ENCODE measurements at regions not wholly inside any gene's neighbourhood (a gene's known extent, or its start where the extent isn't known, plus 50 kb on each side); places are given as distances from the start of the nearest gene placed in this dataset.

DNA sequence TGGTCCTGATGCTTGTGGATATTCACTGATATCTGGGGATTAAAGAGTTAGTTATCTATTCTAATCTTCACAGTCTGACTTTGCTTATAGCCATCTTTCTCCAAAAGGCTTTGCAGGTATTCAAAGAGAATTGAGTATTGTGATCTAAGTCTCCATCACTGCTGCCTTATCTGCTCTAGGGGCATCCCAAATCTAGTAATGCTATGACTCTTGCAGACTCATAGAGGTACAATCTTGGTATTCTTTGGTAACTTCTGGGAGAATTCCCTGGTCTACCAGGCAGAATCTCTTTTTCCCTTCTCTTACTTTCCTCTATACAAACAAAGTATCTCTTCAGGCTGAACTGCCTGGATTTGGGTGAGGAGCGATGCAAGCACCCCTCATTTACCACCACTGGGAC, 746.3 kb downstream of the JRKL start:
- in situ Hi-C loops (cut with MboI) (loop anchor here (10.0 kb wide), 1 partner anchor 671 kb away; no protein-coding TSS in a partner anchor), intact Hi-C loops (cut with micrococcal nuclease) (no loop called here)
- ChIA-PET POLR2A (no interaction called here), CTCF (ENCODE audit: low intra/inter-chr PET ratio) (no interaction called here)
- no peak for TF ChIP-seq ZNF24 (IDR thresholded peaks at IDR 0.05)
- no peak for TF ChIP-seq SRSF9 (IDR thresholded peaks at IDR 0.05; ENCODE audit: borderline replicate concordance, low read depth, low read length)
- TF ChIP-seq HCFC1 (IDR thresholded peaks at IDR 0.05; ENCODE audit: low read depth, low read length) = no peak
- TF ChIP-seq, protein P1, sequence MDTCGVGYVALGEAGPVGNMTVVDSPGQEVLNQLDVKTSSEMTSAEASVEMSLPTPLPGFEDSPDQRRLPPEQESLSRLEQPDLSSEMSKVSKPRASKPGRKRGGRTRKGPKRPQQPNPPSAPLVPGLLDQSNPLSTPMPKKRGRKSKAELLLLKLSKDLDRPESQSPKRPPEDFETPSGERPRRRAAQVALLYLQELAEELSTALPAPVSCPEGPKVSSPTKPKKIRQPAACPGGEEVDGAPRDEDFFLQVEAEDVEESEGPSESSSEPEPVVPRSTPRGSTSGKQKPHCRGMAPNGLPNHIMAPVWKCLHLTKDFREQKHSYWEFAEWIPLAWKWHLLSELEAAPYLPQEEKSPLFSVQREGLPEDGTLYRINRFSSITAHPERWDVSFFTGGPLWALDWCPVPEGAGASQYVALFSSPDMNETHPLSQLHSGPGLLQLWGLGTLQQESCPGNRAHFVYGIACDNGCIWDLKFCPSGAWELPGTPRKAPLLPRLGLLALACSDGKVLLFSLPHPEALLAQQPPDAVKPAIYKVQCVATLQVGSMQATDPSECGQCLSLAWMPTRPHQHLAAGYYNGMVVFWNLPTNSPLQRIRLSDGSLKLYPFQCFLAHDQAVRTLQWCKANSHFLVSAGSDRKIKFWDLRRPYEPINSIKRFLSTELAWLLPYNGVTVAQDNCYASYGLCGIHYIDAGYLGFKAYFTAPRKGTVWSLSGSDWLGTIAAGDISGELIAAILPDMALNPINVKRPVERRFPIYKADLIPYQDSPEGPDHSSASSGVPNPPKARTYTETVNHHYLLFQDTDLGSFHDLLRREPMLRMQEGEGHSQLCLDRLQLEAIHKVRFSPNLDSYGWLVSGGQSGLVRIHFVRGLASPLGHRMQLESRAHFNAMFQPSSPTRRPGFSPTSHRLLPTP (IDR thresholded peaks at IDR 0.05; ENCODE audit: borderline replicate concordance, extremely low read depth, insufficient read length) = no peak
- no peak for TF ChIP-seq ZNF12 (CRISPR knock-in tag; IDR thresholded peaks at IDR 0.05)
- no peak for TF ChIP-seq ETV5 (CRISPR knock-in tag; IDR thresholded peaks at IDR 0.05; ENCODE audit: low read depth)
- no peak for TF ChIP-seq KLF16 (IDR thresholded peaks at IDR 0.05)
- H3K9me1 ChIP-seq (ENCODE audit: control insufficient read depth, insufficient read depth, low read length) = no peaks in the 10 kb centered on the region
- no peak overlapping the region for H3K4me3 ChIP-seq
- no peak overlapping the region for H2AFZ ChIP-seq (ENCODE audit: low read depth, low read length)
- H3K27me3 ChIP-seq (ENCODE audit: control insufficient read depth in 2 of 2, insufficient read depth in 2 of 2, low read length in 2 of 2) = no peaks in the 10 kb centered on the region
- ATAC-seq = no peak
- H3K79me2 ChIP-seq (ENCODE audit: control insufficient read depth, insufficient read depth, low read length) = no peaks in the 10 kb centered on the region
- no peaks in the 10 kb centered on the region for H3K4me1 ChIP-seq (replicated peaks in 1 of 2; ENCODE audit: control insufficient read depth in 2 of 2, insufficient read depth in 2 of 2, low read length in 2 of 2)
- H3K4me2 ChIP-seq (ENCODE audit: insufficient read depth, low read length) = no peak overlapping the region
- no peaks in the 10 kb centered on the region for H4K20me1 ChIP-seq (replicated peaks; ENCODE audit: control insufficient read depth, insufficient read depth, low read length)
- FAIRE-seq = no peak
- no peaks in the 10 kb centered on the region for H3K36me3 ChIP-seq (ENCODE audit: control insufficient read depth, insufficient read depth, low read length)
- no TSS peak for BruUV-seq (replicated peaks)
- H3K9ac ChIP-seq (ENCODE audit: insufficient read depth in 1 of 2, low read depth in 2 of 2, low read length in 2 of 2) = no peak overlapping the region
- 0% methylated on average over 1 of the region's 1 CpG for WGBS (ENCODE audit: insufficient coverage, low coverage, missing lambda C conversion rate)
- H3K27ac ChIP-seq (ENCODE audit: extremely low read depth, low read depth, low read length) = no peak overlapping the region
- DNase-seq (ENCODE audit: extremely low read depth in 1 of 4, low spot score in 3 of 4) = no peak
- no peaks in the 10 kb centered on the region for H3K9me3 ChIP-seq (replicated peaks; ENCODE audit: control insufficient read depth, insufficient read depth, low read depth, low read length)

Data from K562 (cell line).